Vagina (tissue), 2 donors: ENCODE measurements at regions not wholly inside any gene's neighbourhood (a gene's known extent, or its start where the extent isn't known, plus 50 kb on each side); places are given as distances from the start of the nearest gene placed in this dataset.

ENCODE experiments used
- CTCF ChIP-seq, 3 experiments: fragments of 450-650 bp in 2 of 3; fragments of 200-600 bp in 1 of 3; sonication (generic) in 1 of 3; IDR thresholded peaks; one replicate each; pipeline ENCODE4 v1.5.1; 2017 to 2019; ENCODE audit warnings: antibody characterized with exemption in 3 of 3, mild to moderate bottlenecking in 2 of 3, moderate library complexity in 2 of 3
- POLR2A ChIP-seq, 2 donors: fragments of 450-650 bp; IDR thresholded peaks; one replicate each; pipeline ENCODE4 v1.6.1; 2017; ENCODE audit warnings: antibody characterized with exemption in 2 of 2, mild to moderate bottlenecking in 2 of 2, moderate library complexity in 2 of 2
- POLR2AphosphoS5 ChIP-seq, 2 donors: sonication (generic); formaldehyde crosslinking; IDR thresholded peaks; one replicate each; pipeline ENCODE4 v1.9.0; 2017; ENCODE audit warnings: antibody characterized with exemption in 2 of 2, mild to moderate bottlenecking in 2 of 2, low read depth in 1 of 2; ENCODE audit not compliant: insufficient read depth in 1 of 2

GRCh38 chr3:124234852-124235252 is 242.9 kb upstream of the ROPN1 start:
- TF ChIP-seq CTCF (IDR thresholded peaks at IDR 0.05), result no peak
- no peak for TF ChIP-seq POLR2AphosphoS5 (IDR thresholded peaks at IDR 0.05; ENCODE audit: insufficient read depth in 1 of 2, low read depth in 1 of 2)
- no peak for TF ChIP-seq POLR2A (IDR thresholded peaks at IDR 0.05)
